ENCODE measurements at regions not wholly inside any gene's neighbourhood (a gene's known extent, or its start where the extent isn't known, plus 50 kb on each side); places are given as distances from the start of the nearest gene placed in this dataset.

DNA sequence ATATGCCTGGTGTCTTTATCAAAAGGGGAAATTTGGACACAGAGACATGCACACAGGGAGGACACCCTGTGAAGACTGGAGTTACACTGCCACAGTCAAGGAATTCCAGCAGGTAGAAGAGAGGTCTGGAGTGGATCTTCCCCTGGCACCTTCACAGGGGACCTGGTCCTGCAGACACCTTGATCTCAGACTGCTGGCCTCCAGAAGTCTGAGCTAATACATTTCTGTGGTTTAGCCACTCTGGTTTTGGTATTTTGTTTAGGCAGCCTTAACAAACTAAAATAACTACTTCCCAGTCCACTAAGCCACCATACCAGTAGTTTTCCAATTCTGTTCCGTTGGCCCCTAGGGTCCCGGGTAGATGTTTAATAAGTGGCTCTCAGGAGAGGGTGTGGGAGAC lies 164.7 kb downstream of the SETD4 start:
- Histone ChIP-seq H3K9ac (ENCODE audit: low read length in 2 of 2) (no peak overlapping the region), H3K36me3 (ENCODE audit: control insufficient read depth in 2 of 2, insufficient read depth in 2 of 2, low read length in 2 of 2) (no peaks in the 10 kb centered on the region), H3K4me3 (ENCODE audit: low read length in 2 of 2) (no peak overlapping the region), H3K4me1 (ENCODE audit: control insufficient read depth, insufficient read depth, low read length) (no peaks in the 10 kb centered on the region), H3K9me3 (ENCODE audit: control insufficient read depth in 2 of 2, low read length in 2 of 2) (no peaks in the 10 kb centered on the region), H3K27me3 (ENCODE audit: control insufficient read depth in 1 of 2, insufficient read depth in 2 of 2, low read length in 2 of 2) (peaks cover 0 to 3% of the 10 kb centered on the region in 2 donors), H3K27ac (ENCODE audit: low read length) (no peak overlapping the region)

- Histone ChIP-seq H3K4me1 (ENCODE audit: control insufficient read depth, insufficient read depth, low read length) (no peaks in the 10 kb centered on the region), H3K9ac (ENCODE audit: low read length in 2 of 2) (no peak overlapping the region), H3K27me3 (ENCODE audit: control insufficient read depth in 1 of 2, insufficient read depth in 2 of 2, low read length in 2 of 2) (peaks cover 0 to 3% of the 10 kb centered on the region in 2 donors), H3K27ac (ENCODE audit: low read length) (no peak overlapping the region), H3K9me3 (ENCODE audit: control insufficient read depth in 2 of 2, low read length in 2 of 2) (no peaks in the 10 kb centered on the region), H3K4me3 (ENCODE audit: low read length in 2 of 2) (no peak overlapping the region), H3K36me3 (ENCODE audit: control insufficient read depth in 2 of 2, insufficient read depth in 2 of 2, low read length in 2 of 2) (no peaks in the 10 kb centered on the region)
Observed at GRCh38 chr21:35893156-35893555, 167.2 kb downstream of the SETD4 start.

DNA sequence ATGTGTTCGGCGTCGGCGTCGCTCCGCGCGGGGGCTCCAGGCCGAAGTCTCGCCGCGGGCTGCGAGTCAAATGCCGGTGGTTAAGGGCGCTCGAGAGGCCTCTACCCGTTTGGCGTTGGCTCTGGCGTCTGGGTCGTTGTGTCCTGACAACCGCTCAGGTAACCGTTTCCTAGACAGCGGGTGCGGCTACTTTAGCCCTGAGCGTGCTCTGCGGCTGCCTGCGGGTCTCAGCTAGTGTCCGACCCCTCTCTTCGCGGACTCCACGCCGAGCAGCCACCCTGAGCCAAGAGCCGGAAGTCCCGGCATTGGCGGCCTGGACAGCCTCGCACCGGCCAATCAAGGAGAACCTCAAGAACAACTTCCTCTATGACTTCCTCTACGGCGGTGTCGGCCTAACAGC lies 173.4 kb downstream of the SETD4 start:
- H3K27ac ChIP-seq (ENCODE audit: low read length), result no peak overlapping the region
- H3K4me1 ChIP-seq (ENCODE audit: control insufficient read depth, insufficient read depth, low read length), result no peaks in the 10 kb centered on the region
- H3K36me3 ChIP-seq (ENCODE audit: control insufficient read depth in 2 of 2, insufficient read depth in 2 of 2, low read length in 2 of 2), result no peaks in the 10 kb centered on the region
- no peak overlapping the region for H3K9ac ChIP-seq (ENCODE audit: low read length in 2 of 2)
- H3K27me3 ChIP-seq (ENCODE audit: control insufficient read depth in 1 of 2, insufficient read depth in 2 of 2, low read length in 2 of 2), result peaks cover 2 to 3% of the 10 kb centered on the region in 2 donors
- H3K4me3 ChIP-seq (ENCODE audit: low read length in 2 of 2), result no peak overlapping the region
- no peaks in the 10 kb centered on the region for H3K9me3 ChIP-seq (ENCODE audit: control insufficient read depth in 2 of 2, low read length in 2 of 2)

GRCh38 chr21:35885942-35886541 lies 174.3 kb downstream of the SETD4 start:
- Histone ChIP-seq H3K9ac (ENCODE audit: low read length in 2 of 2) (no peak overlapping the region), H3K4me1 (ENCODE audit: control insufficient read depth, insufficient read depth, low read length) (no peaks in the 10 kb centered on the region), H3K27me3 (ENCODE audit: control insufficient read depth in 1 of 2, insufficient read depth in 2 of 2, low read length in 2 of 2) (peaks cover 2 to 3% of the 10 kb centered on the region in 2 donors), H3K4me3 (ENCODE audit: low read length in 2 of 2) (no peak overlapping the region), H3K36me3 (ENCODE audit: control insufficient read depth in 2 of 2, insufficient read depth in 2 of 2, low read length in 2 of 2) (no peaks in the 10 kb centered on the region), H3K27ac (ENCODE audit: low read length) (no peak overlapping the region), H3K9me3 (ENCODE audit: control insufficient read depth in 2 of 2, low read length in 2 of 2) (peaks cover 0 to 1% of the 10 kb centered on the region in 2 donors)

- H3K9me3 ChIP-seq (ENCODE audit: control insufficient read depth in 2 of 2, low read length in 2 of 2), result peaks cover 0 to 3% of the 10 kb centered on the region in 2 donors
- H3K9ac ChIP-seq (ENCODE audit: low read length in 2 of 2), result no peak overlapping the region
- no peak overlapping the region for H3K27ac ChIP-seq (ENCODE audit: low read length)
- H3K4me1 ChIP-seq (ENCODE audit: control insufficient read depth, insufficient read depth, low read length), result no peaks in the 10 kb centered on the region
- no peak overlapping the region for H3K4me3 ChIP-seq (ENCODE audit: low read length in 2 of 2)
- peaks cover 2 to 3% of the 10 kb centered on the region in 2 donors for H3K27me3 ChIP-seq (ENCODE audit: control insufficient read depth in 1 of 2, insufficient read depth in 2 of 2, low read length in 2 of 2)
- no peaks in the 10 kb centered on the region for H3K36me3 ChIP-seq (ENCODE audit: control insufficient read depth in 2 of 2, insufficient read depth in 2 of 2, low read length in 2 of 2)
Observed at GRCh38 chr21:35882791-35883240, 177.5 kb downstream of the SETD4 start.

GRCh38 chr21:35873441-35873840 lies 186.9 kb downstream of the SETD4 start:
- Histone ChIP-seq H3K4me1 (ENCODE audit: control insufficient read depth, insufficient read depth, low read length) (no peaks in the 10 kb centered on the region), H3K9ac (ENCODE audit: low read length in 2 of 2) (no peak overlapping the region), H3K9me3 (ENCODE audit: control insufficient read depth in 2 of 2, low read length in 2 of 2) (peaks cover 4 to 11% of the 10 kb centered on the region in 2 donors), H3K27ac (ENCODE audit: low read length) (no peak overlapping the region), H3K4me3 (ENCODE audit: low read length in 2 of 2) (no peak overlapping the region), H3K36me3 (ENCODE audit: control insufficient read depth in 2 of 2, insufficient read depth in 2 of 2, low read length in 2 of 2) (no peaks in the 10 kb centered on the region), H3K27me3 (ENCODE audit: control insufficient read depth in 1 of 2, insufficient read depth in 2 of 2, low read length in 2 of 2) (no peaks in the 10 kb centered on the region)

- H3K4me1 ChIP-seq (ENCODE audit: control insufficient read depth, insufficient read depth, low read length), result no peaks in the 10 kb centered on the region
- H3K36me3 ChIP-seq (ENCODE audit: control insufficient read depth in 2 of 2, insufficient read depth in 2 of 2, low read length in 2 of 2), result no peaks in the 10 kb centered on the region
- no peak overlapping the region for H3K27ac ChIP-seq (ENCODE audit: low read length)
- no peak overlapping the region for H3K4me3 ChIP-seq (ENCODE audit: low read length in 2 of 2)
- no peaks in the 10 kb centered on the region for H3K27me3 ChIP-seq (ENCODE audit: control insufficient read depth in 1 of 2, insufficient read depth in 2 of 2, low read length in 2 of 2)
- H3K9me3 ChIP-seq (ENCODE audit: control insufficient read depth in 2 of 2, low read length in 2 of 2), result peaks cover 4 to 7% of the 10 kb centered on the region in 2 donors
- no peak overlapping the region for H3K9ac ChIP-seq (ENCODE audit: low read length in 2 of 2)
Observed at GRCh38 chr21:35871906-35872305, 188.4 kb downstream of the SETD4 start.

GRCh38 chr21:35868869-35869223 lies 191.5 kb downstream of the SETD4 start:
- Histone ChIP-seq H3K27ac (ENCODE audit: low read length) (no peak overlapping the region), H3K36me3 (ENCODE audit: control insufficient read depth in 2 of 2, insufficient read depth in 2 of 2, low read length in 2 of 2) (no peaks in the 10 kb centered on the region), H3K27me3 (ENCODE audit: control insufficient read depth in 1 of 2, insufficient read depth in 2 of 2, low read length in 2 of 2) (no peaks in the 10 kb centered on the region), H3K4me3 (ENCODE audit: low read length in 2 of 2) (no peak overlapping the region), H3K9me3 (ENCODE audit: control insufficient read depth in 2 of 2, low read length in 2 of 2) (peaks cover 4 to 5% of the 10 kb centered on the region in 2 donors), H3K9ac (ENCODE audit: low read length in 2 of 2) (no peak overlapping the region), H3K4me1 (ENCODE audit: control insufficient read depth, insufficient read depth, low read length) (no peaks in the 10 kb centered on the region)

DNA sequence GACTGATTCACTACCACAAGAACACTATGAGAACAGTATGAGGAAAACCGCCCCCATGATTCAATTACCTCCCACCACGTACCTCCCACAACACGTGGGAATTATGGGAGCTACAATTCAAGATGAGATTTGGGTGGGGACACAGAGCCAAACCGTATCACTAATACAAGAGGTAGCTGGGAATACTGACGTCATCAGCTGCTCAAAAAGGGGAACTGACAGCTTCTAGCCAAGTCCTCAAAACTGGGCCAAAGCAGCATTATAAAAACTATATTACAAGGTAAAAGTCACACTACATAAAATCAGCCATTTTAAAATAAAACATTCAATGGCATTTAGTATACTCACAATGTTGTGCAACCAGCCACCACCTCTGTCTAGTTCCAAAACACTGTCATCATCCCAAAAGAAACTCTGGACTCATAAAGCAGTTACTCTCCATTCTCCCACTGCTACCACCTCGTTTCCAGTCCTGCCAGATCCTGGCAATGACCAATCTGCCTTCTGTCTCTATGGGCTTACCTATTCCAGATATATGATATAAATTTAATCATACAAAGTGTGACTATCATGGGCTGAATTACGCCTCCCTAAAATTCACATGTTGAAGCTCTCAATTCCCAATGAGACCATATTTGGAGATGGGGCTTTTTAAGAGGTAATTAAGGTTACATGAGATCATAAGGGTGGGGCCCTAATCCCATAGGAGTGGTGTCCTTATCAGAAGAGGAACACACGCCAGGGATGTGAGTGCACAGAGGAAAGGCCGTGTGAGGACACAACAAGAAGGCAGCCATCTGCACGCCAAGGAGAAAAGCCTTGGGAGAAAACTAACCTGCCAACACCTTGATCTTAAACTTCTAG lies 192.1 kb downstream of the SETD4 start:
- no peaks in the 10 kb centered on the region for H3K4me1 ChIP-seq (ENCODE audit: control insufficient read depth, insufficient read depth, low read length)
- H3K9ac ChIP-seq (ENCODE audit: low read length in 2 of 2), result no peak overlapping the region
- no peak overlapping the region for H3K4me3 ChIP-seq (ENCODE audit: low read length in 2 of 2)
- H3K27ac ChIP-seq (ENCODE audit: low read length), result no peak overlapping the region
- no peaks in the 10 kb centered on the region for H3K27me3 ChIP-seq (ENCODE audit: control insufficient read depth in 1 of 2, insufficient read depth in 2 of 2, low read length in 2 of 2)
- no peaks in the 10 kb centered on the region for H3K36me3 ChIP-seq (ENCODE audit: control insufficient read depth in 2 of 2, insufficient read depth in 2 of 2, low read length in 2 of 2)
- peaks cover 4 to 5% of the 10 kb centered on the region in 2 donors for H3K9me3 ChIP-seq (ENCODE audit: control insufficient read depth in 2 of 2, low read length in 2 of 2)

- Histone ChIP-seq H3K9me3 (ENCODE audit: control insufficient read depth in 2 of 2, low read length in 2 of 2) (peaks cover 4 to 5% of the 10 kb centered on the region in 2 donors), H3K4me3 (ENCODE audit: low read length in 2 of 2) (no peak overlapping the region), H3K36me3 (ENCODE audit: control insufficient read depth in 2 of 2, insufficient read depth in 2 of 2, low read length in 2 of 2) (no peaks in the 10 kb centered on the region), H3K27ac (ENCODE audit: low read length) (no peak overlapping the region), H3K9ac (ENCODE audit: low read length in 2 of 2) (no peak overlapping the region), H3K4me1 (ENCODE audit: control insufficient read depth, insufficient read depth, low read length) (no peaks in the 10 kb centered on the region), H3K27me3 (ENCODE audit: control insufficient read depth in 1 of 2, insufficient read depth in 2 of 2, low read length in 2 of 2) (no peaks in the 10 kb centered on the region)
Observed at GRCh38 chr21:35864039-35864438, 196.3 kb downstream of the SETD4 start.

DNA sequence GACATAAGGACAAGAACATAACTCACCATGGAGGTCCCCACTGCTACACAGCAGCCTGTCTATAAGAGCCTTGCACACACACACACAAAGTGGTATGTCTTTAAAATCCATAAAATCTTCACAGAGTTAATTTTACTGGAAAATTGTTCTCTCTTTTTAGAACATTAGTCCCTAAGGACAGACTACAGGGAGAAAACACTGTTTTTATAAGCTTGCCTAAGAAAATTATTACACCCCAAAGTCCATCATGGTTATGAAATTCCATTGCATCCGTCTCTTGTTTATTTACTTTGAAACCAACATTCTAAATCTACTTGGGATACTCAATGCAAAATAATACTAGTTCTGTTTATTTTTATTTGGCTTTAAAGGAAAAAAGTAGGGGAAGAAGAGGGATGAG lies 197.4 kb downstream of the SETD4 start:
- Histone ChIP-seq H3K4me3 (ENCODE audit: low read length in 2 of 2) (no peak overlapping the region), H3K9me3 (ENCODE audit: control insufficient read depth in 2 of 2, low read length in 2 of 2) (no peaks in the 10 kb centered on the region), H3K36me3 (ENCODE audit: control insufficient read depth in 2 of 2, insufficient read depth in 2 of 2, low read length in 2 of 2) (no peaks in the 10 kb centered on the region), H3K27ac (ENCODE audit: low read length) (no peak overlapping the region), H3K4me1 (ENCODE audit: control insufficient read depth, insufficient read depth, low read length) (peaks cover 2% of the 10 kb centered on the region), H3K27me3 (ENCODE audit: control insufficient read depth in 1 of 2, insufficient read depth in 2 of 2, low read length in 2 of 2) (no peaks in the 10 kb centered on the region), H3K9ac (ENCODE audit: low read length in 2 of 2) (no peak overlapping the region)
